AG09319 (cell line): ENCODE measurements at regions not wholly inside any gene's neighbourhood (a gene's known extent, or its start where the extent isn't known, plus 50 kb on each side); places are given as distances from the start of the nearest gene placed in this dataset.

Experiments used
- DNase-seq: peaks from one replicate; pipeline ENCODE4 v3.0.0-alpha.2; 2010; ENCODE audit warnings: low read depth; ENCODE audit errors: extremely low read depth
- CTCF ChIP-seq: IDR thresholded peaks from 2 replicates; pipeline ENCODE4 v1.5.1; 2011; ENCODE audit warnings: low read depth, mild to moderate bottlenecking, inconsistent platforms, low read length, moderate library complexity

GRCh38 chr4:154086247-154086646, 297.4 kb upstream of the SFRP2 start:
- TF ChIP-seq CTCF: no peak
- no peak for DNase-seq

GRCh38 chr4:154084864-154085263, 296.0 kb upstream of the SFRP2 start:
- DNase-seq: no peak
- TF ChIP-seq CTCF: no peak

GRCh38 chr4:154082760-154083535, 294.1 kb upstream of the SFRP2 start:
- peak; percentile 19 for TF ChIP-seq CTCF
- no peak for DNase-seq

GRCh38 chr4:154081391-154081790, 292.5 kb upstream of the SFRP2 start:
- DNase-seq: no peak
- no peak for TF ChIP-seq CTCF

- DNase-seq: no peak
- no peak for TF ChIP-seq CTCF
Observed at GRCh38 chr4:154078504-154079350, 289.8 kb upstream of the SFRP2 start.

- no peak for TF ChIP-seq CTCF
- DNase-seq: no peak
Observed at GRCh38 chr4:154076921-154077320, 288.0 kb upstream of the SFRP2 start.
